Retinal pigment epithelial cell (primary cell): ENCODE measurements at regions not wholly inside any gene's neighbourhood (a gene's known extent, or its start where the extent isn't known, plus 50 kb on each side); places are given as distances from the start of the nearest gene placed in this dataset.

Experiments
- DNase-seq: peaks from one replicate; pipeline ENCODE4 v3.0.0-alpha.2; 2010; ENCODE audit warnings: low read depth
- H3K4me3 ChIP-seq: 2 replicates; pipeline ENCODE4 v1.5.1; 2011; ENCODE audit warnings: mild to moderate bottlenecking, low read length, control low read depth, moderate library complexity
- CTCF ChIP-seq: conservative IDR thresholded peaks from 2 replicates; pipeline ENCODE4 v1.5.1; 2011; ENCODE audit warnings: low read depth, low read length, control low read depth, inconsistent platforms

- no peak for TF ChIP-seq CTCF
- no peak for DNase-seq
- H3K4me3 ChIP-seq, result no peak overlapping the region
Measured at GRCh38 chr7:106518967-106519366, 142.0 kb downstream of the CCDC71L start.

DNA sequence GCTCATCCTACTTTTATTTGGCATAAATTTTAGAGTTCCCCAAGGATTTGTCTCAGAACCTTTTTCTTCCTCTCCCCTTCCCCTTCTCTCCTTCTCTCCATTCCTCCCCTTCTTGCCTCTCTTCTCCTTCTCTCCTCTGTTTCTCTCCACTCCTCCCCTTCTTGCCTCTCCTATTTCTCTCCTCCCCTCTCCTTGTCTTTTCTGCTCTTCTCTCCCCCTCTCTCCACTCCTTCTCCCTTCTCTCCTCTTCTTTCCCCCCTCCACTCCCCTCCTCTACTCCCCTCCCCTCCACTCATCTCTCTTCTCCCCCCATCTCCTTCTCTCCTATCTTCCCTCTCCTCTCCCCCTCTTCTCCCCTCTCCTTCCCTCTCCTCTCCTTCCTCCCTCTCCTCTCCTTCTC is 142.7 kb downstream of the CCDC71L start:
- no peak overlapping the region for H3K4me3 ChIP-seq
- TF ChIP-seq CTCF, result no peak
- no peak for DNase-seq

GRCh38 chr7:106517508-106517907 is 143.4 kb downstream of the CCDC71L start:
- H3K4me3 ChIP-seq, result no peak overlapping the region
- TF ChIP-seq CTCF, result no peak
- DNase-seq, result no peak

DNA sequence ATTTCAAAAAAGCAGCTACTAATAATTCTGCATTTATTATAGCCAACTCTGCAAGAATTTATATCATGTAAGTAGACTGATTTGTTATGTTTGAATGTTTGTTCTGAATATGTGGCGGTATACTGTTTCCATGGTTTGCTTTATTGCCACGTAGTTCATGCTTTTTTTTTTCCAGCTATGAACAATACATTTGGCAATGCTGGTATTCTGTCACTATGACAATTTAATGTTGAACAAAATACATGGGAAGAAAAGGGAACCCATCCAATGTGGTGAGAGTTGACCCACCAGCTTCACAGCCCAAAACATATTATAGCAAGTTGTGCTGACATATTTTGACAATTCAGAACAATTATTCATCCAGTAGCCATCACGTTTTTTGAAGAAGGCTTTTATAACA is 145.6 kb downstream of the CCDC71L start:
- H3K4me3 ChIP-seq, result no peak overlapping the region
- no peak for DNase-seq
- no peak for TF ChIP-seq CTCF

GRCh38 chr7:106514881-106515280 is 146.1 kb downstream of the CCDC71L start:
- TF ChIP-seq CTCF, result no peak
- no peak for DNase-seq
- H3K4me3 ChIP-seq, result no peak overlapping the region

GRCh38 chr7:106512217-106512616 is 148.7 kb downstream of the CCDC71L start:
- no peak for DNase-seq
- H3K4me3 ChIP-seq, result no peak overlapping the region
- no peak for TF ChIP-seq CTCF

DNA sequence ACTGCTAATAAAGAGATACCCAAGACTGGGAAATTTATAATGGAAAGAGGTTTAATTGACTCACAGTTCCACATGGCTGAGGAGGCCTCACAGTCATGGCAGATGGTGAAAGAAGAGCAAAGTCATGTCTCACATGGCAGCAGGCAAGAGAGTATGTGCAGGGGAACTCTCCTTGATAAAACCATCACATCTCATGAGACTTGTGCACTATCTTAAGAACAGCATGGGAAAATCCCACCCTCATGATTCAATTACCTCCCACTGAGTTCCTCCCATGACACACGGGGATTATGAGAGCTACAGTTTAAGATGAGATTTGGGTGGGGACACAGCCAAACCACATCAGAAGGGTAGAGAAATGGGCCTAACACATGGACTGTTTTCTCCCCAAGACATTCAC is 156.3 kb downstream of the CCDC71L start:
- no peak for DNase-seq
- TF ChIP-seq CTCF, result no peak
- H3K4me3 ChIP-seq, result no peak overlapping the region
